ENCODE measurements at regions not wholly inside any gene's neighbourhood (a gene's known extent, or its start where the extent isn't known, plus 50 kb on each side); places are given as distances from the start of the nearest gene placed in this dataset.
"Not testable (repeated sequence)": the region's sequence is repeated elsewhere in the genome, so short reads cannot be mapped to it uniquely, and the experiment has no call there.

GRCh38 chr5:36478646-36479317 is 127.6 kb upstream of the SLC1A3 start:
- DNase-seq (ENCODE audit: low read depth) = peak; percentile 59

GRCh38 chr5:36481454-36482120 is 124.8 kb upstream of the SLC1A3 start:
- no peak for DNase-seq (ENCODE audit: low read depth)

- no peak for DNase-seq (ENCODE audit: low read depth)
These were observed 123.6 kb upstream of the SLC1A3 start for GRCh38 chr5:36482812-36483211.

GRCh38 chr5:36489505-36489904 is 116.9 kb upstream of the SLC1A3 start:
- no peak for DNase-seq (ENCODE audit: low read depth)

GRCh38 chr5:36491856-36492255 is 114.5 kb upstream of the SLC1A3 start:
- no peak for DNase-seq (ENCODE audit: low read depth)

GRCh38 chr5:36492984-36493654 is 113.3 kb upstream of the SLC1A3 start:
- peak; percentile 89 for DNase-seq (ENCODE audit: low read depth)

GRCh38 chr5:36494028-36494427 is 112.4 kb upstream of the SLC1A3 start:
- no peak for DNase-seq (ENCODE audit: low read depth)

- DNase-seq (ENCODE audit: low read depth) = peak; percentile 97
These were observed 111.4 kb upstream of the SLC1A3 start for GRCh38 chr5:36494841-36495601.

GRCh38 chr5:36495611-36496010 is 110.8 kb upstream of the SLC1A3 start:
- no peak for DNase-seq (ENCODE audit: low read depth)

GRCh38 chr5:36496471-36496870 is 109.9 kb upstream of the SLC1A3 start:
- DNase-seq (ENCODE audit: low read depth) = no peak

GRCh38 chr5:36502608-36503007 is 103.8 kb upstream of the SLC1A3 start:
- peak; percentile 100 for DNase-seq (ENCODE audit: low read depth)

- peak; percentile 43 for DNase-seq (ENCODE audit: low read depth)
These were observed 101.4 kb upstream of the SLC1A3 start for GRCh38 chr5:36505021-36505420.

GRCh38 chr5:36507332-36507952 is 99.0 kb upstream of the SLC1A3 start:
- DNase-seq (ENCODE audit: low read depth) = peak; percentile 79

- DNase-seq (ENCODE audit: low read depth) = not testable (repeated sequence)
These were observed 98.1 kb upstream of the SLC1A3 start for GRCh38 chr5:36508331-36508730.

- DNase-seq (ENCODE audit: low read depth) = not testable (repeated sequence)
These were observed 92.8 kb upstream of the SLC1A3 start for GRCh38 chr5:36513647-36514046.

- no peak for DNase-seq (ENCODE audit: low read depth)
These were observed 86.5 kb upstream of the SLC1A3 start for GRCh38 chr5:36519881-36520280.

- DNase-seq (ENCODE audit: low read depth) = no peak
These were observed 85.2 kb upstream of the SLC1A3 start for GRCh38 chr5:36521219-36521618.

- DNase-seq (ENCODE audit: low read depth) = no peak
These were observed 84.3 kb upstream of the SLC1A3 start for GRCh38 chr5:36521838-36522745.

GRCh38 chr5:36522746-36523065 is 83.7 kb upstream of the SLC1A3 start:
- no peak for DNase-seq (ENCODE audit: low read depth)

GRCh38 chr5:36523450-36523849 is 83.0 kb upstream of the SLC1A3 start:
- DNase-seq (ENCODE audit: low read depth) = no peak

GRCh38 chr5:36523926-36524325 is 82.5 kb upstream of the SLC1A3 start:
- DNase-seq (ENCODE audit: low read depth) = no peak

All from M059J (cell line).